GM10248 (cell line): ENCODE measurements at regions not wholly inside any gene's neighbourhood (a gene's known extent, or its start where the extent isn't known, plus 50 kb on each side); places are given as distances from the start of the nearest gene placed in this dataset.
"Not testable (repeated sequence)": the region's sequence is repeated elsewhere in the genome, so short reads cannot be mapped to it uniquely, and the experiment has no call there.

Source experiments
- CTCF ChIA-PET: fragments of 300-600 bp; sonication (Branson Sonifier 250); formaldehyde crosslinking; extraction: SDS; loops from one replicate; lab custom pipeline; 2021; ENCODE audit warnings: antibody characterized with exemption; lab: Yijun Ruan, JAX
- POLR2A ChIA-PET: fragments of 350-650 bp; sonication (Branson Sonifier 250); formaldehyde crosslinking; extraction: SDS; loops from one replicate; lab custom pipeline; 2020; ENCODE audit warnings: antibody characterized with exemption; lab: Yijun Ruan, JAX
- DNase-seq: peaks from one replicate; pipeline ENCODE4 v3.0.0; 2012; ENCODE audit errors: extremely low spot score
- CTCF ChIP-seq: IDR thresholded peaks from 2 replicates; pipeline ENCODE4 v1.5.1; 2012; ENCODE audit warnings: mild to moderate bottlenecking, low read depth; ENCODE audit errors: extremely low read depth, missing control alignments, control extremely low read depth

- POLR2A ChIA-PET, result interaction anchor here (0.7 kb wide), 1 partner anchor 28 kb away, joined by 6 read pairs; no protein-coding TSS in a partner anchor
- no peak for TF ChIP-seq CTCF
- no peak for DNase-seq
- CTCF ChIA-PET, result interaction anchor here (1.0 to 1.5 kb wide), 3 partner anchors 8 to 14 kb away, joined by 3 read pairs; no protein-coding TSS in a partner anchor
Measured at GRCh38 chr1:14263671-14264070, 334.8 kb upstream of the KAZN start.

GRCh38 chr1:14265495-14265894 lies 333.0 kb upstream of the KAZN start:
- no peak for DNase-seq
- ChIA-PET POLR2A (no interaction called here), CTCF (no interaction called here)
- no peak for TF ChIP-seq CTCF

DNA sequence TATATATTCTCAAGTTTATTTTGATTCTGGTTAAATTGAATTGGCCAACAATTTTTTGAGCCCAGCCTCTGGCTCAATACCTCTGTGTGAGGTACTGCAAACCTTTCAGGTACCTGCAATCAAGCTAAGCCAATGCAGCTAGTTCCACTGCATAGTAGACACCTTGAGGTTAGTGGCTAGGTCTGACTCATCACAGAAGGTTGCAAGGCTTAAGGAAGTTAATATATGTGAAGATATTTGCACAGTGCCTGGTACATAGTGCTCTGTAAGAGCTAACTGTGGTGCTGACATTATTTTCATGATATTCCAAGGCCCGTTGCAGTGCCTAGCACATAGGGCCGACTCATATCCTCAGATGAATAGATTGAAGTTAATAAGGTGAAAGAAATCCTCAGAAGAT lies 330.5 kb upstream of the KAZN start:
- ChIA-PET POLR2A (no interaction called here), CTCF (interaction anchor here (0.6 kb wide), 1 partner anchor 309 kb away, joined by 3 read pairs; no protein-coding TSS in a partner anchor)
- DNase-seq, result no peak
- no peak for TF ChIP-seq CTCF

DNA sequence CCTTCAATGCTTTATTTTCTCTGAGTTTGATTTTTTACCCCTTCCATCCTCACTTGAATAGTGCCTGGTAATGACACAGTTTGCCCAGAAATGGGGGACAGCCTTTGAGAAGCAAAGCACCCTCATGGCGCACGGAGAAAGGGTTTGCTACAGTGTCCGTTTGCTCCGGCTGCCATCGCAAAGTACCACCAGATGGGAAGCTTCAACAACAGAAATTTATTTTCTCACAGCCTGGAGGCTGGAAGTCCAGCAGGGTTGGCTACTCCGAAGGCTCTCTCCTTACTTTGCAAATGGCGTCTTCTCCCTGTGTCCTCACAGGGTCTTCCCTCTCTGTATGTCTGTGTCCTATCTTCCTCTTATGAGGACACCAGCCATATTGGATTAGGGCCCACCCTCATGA lies 327.7 kb upstream of the KAZN start:
- POLR2A ChIA-PET, result no interaction called here

GRCh38 chr1:14273811-14274210 lies 324.7 kb upstream of the KAZN start:
- ChIA-PET CTCF (no interaction called here), POLR2A (no interaction called here)
- TF ChIP-seq CTCF, result no peak

More for the DNA sequence above, 327.7 kb upstream of the KAZN start:
- DNase-seq, result no peak
- CTCF ChIA-PET, result no interaction called here
- no peak for TF ChIP-seq CTCF

DNA sequence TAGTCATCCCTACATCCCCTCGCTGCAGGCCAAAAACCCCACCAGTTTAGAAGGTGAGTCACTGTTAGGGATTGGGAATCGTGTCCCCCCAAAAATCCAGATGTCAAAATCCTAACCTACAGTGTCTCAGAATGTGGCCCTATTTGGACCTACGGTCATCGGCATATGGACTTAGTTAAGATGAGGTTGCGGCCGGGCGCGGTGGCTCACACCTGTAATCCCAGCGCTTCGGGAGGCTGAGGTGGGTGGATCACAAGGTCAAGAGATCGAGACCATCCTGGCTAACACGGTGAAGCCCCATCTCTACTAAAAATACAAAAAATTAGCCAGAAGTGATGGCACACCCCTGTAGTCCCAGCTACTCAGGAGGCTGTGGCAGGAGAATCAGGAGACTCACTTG lies 318.6 kb upstream of the KAZN start:
- DNase-seq, CTCF ChIA-PET, POLR2A ChIA-PET: not testable (repeated sequence)

More at GRCh38 chr1:14273811-14274210, 324.7 kb upstream of the KAZN start:
- no peak for DNase-seq

GRCh38 chr1:14280909-14281308 lies 317.6 kb upstream of the KAZN start:
- POLR2A ChIA-PET, result no interaction called here

More at GRCh38 chr1:14280909-14281308, 317.6 kb upstream of the KAZN start:
- CTCF ChIA-PET, result no interaction called here
- DNase-seq, result no peak
- no peak for TF ChIP-seq CTCF
